ENCODE measurements at regions not wholly inside any gene's neighbourhood (a gene's known extent, or its start where the extent isn't known, plus 50 kb on each side); places are given as distances from the start of the nearest gene placed in this dataset.
A peak's percentile ranks its signal among the peaks of the same experiment; 100 is the strongest.

DNA sequence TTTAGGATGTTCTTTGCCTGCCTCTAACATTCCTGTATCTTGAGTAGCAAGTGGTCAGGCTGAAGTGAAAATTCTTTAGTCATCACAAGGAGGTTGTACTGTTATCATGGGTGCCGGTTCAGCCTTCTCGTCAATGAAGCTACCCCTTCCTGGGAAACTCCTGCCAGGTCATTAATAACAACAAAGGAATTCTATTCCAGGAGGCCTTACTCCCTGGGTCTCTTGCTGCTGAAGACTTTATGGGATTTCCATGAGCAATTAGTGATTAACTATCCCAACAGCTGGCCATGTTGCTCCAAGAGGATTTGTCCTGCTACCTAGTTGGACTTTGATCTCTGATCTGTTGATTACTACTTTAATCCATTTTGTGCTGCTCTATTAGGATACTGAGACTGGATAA is 62.7 kb upstream of the ELOVL5 start:
- H2BK120ac ChIP-seq (ENCODE audit: low read depth, low read length), result no peak overlapping the region
- H2BK20ac ChIP-seq (ENCODE audit: low read depth, low read length), result no peak overlapping the region
- dilution Hi-C loops (cut with HindIII; ENCODE audit: low sequenced_read_pairs, unreplicated experiment) (no loop called here), intact Hi-C loops (cut with micrococcal nuclease) (loop anchor here (2.0 kb wide), 1 partner anchor 239 kb away; no protein-coding TSS in a partner anchor), in situ Hi-C loops (cut with MboI; ENCODE audit: low sequenced_read_pairs) (no loop called here)
- no peak overlapping the region for H3K4me2 ChIP-seq (ENCODE audit: low read depth, low read length)
- H3K56ac ChIP-seq (ENCODE audit: extremely low read depth, insufficient read depth, low read length), result no peak overlapping the region
- no peak overlapping the region for H3K4ac ChIP-seq (ENCODE audit: low read depth, low read length)
- H3K9ac ChIP-seq (ENCODE audit: low read depth, low read length), result no peak overlapping the region
- no peaks in the 10 kb centered on the region for H3K9me1 ChIP-seq (ENCODE audit: insufficient read depth, low read length)
- no peak overlapping the region for H3K23ac ChIP-seq (ENCODE audit: low read depth, low read length)
- no peak overlapping the region for H2AFZ ChIP-seq (replicated peaks; ENCODE audit: low read length, poor library complexity)
- H3K79me1 ChIP-seq (ENCODE audit: low read depth in 1 of 2, low read length in 2 of 2), result no peaks in the 10 kb centered on the region
- H4K8ac ChIP-seq (ENCODE audit: low read depth in 2 of 2, low read length in 2 of 2), result no peak overlapping the region
- H4K5ac ChIP-seq (ENCODE audit: low read depth, low read length), result no peak overlapping the region
- H3K27me3 ChIP-seq (ENCODE audit: control insufficient read depth, insufficient read depth, low read length), result peaks cover 30% of the 10 kb centered on the region
- H2AK5ac ChIP-seq (ENCODE audit: low read depth, low read length), result no peak overlapping the region
- ChIA-PET POLR2A (ENCODE audit: unreplicated experiment) (no interaction called here), CTCF (interaction anchor here (0.6 to 1.9 kb wide), 6 partner anchors 15 to 243 kb away, joined by 3 to 8 read pairs (median 4); no protein-coding TSS in a partner anchor)
- peak; percentile 37 for DNase-seq
- H3K14ac ChIP-seq (replicated peaks; ENCODE audit: low read depth, low read length), result no peak overlapping the region
- H3K27ac ChIP-seq (ENCODE audit: insufficient read depth, low read length), result no peak overlapping the region
- H3K18ac ChIP-seq (ENCODE audit: low read depth, low read length), result no peak overlapping the region
- H2BK15ac ChIP-seq (ENCODE audit: low read depth, low read length), result no peak overlapping the region
- no peak for ATAC-seq (ENCODE audit: low read depth)
- no CpG with 5 or more reads among the region's 2 CpGs for WGBS, 2 experiments (ENCODE audit: extremely low coverage in 2 of 2, insufficient read length in 1 of 2)
- H3K4me1 ChIP-seq (ENCODE audit: control insufficient read depth, insufficient read depth, low read length), result no peaks in the 10 kb centered on the region
- H2BK5ac ChIP-seq (ENCODE audit: low read depth, low read length, poor library complexity, severe bottlenecking), result no peak overlapping the region
- H3K9me3 ChIP-seq (ENCODE audit: control insufficient read depth, insufficient read depth, low read length), result no peaks in the 10 kb centered on the region
- no TSS peak for BruUV-seq (replicated peaks)
- H3K36me3 ChIP-seq (ENCODE audit: control insufficient read depth, insufficient read depth, low read length), result no peaks in the 10 kb centered on the region
- no peak overlapping the region for H3K4me3 ChIP-seq (ENCODE audit: insufficient read depth, low read depth, low read length)
- TF ChIP-seq SMC3 (IDR thresholded peaks at IDR 0.05; ENCODE audit: low read depth, low read length) (no peak), CHD1 (IDR thresholded peaks at IDR 0.05; ENCODE audit: low read depth, low read length) (no peak), POLR2A (IDR thresholded peaks at IDR 0.05; ENCODE audit: low read depth, low read length) (no peak), FOS (IDR thresholded peaks at IDR 0.05; ENCODE audit: low read depth, low read length) (no peak), RAD21 (IDR thresholded peaks at IDR 0.05; ENCODE audit: low read length) (no peak), CEBPB (IDR thresholded peaks at IDR 0.05; ENCODE audit: low read depth, low read length) (no peak), MAFK (IDR thresholded peaks at IDR 0.05; ENCODE audit: low read depth, low read length) (no peak), RFX5 (IDR thresholded peaks at IDR 0.05; ENCODE audit: low read depth, low read length) (no peak), MXI1 (IDR thresholded peaks at IDR 0.05; ENCODE audit: borderline replicate concordance, low read depth, low read length) (no peak)
- TF ChIP-seq, protein P1, sequence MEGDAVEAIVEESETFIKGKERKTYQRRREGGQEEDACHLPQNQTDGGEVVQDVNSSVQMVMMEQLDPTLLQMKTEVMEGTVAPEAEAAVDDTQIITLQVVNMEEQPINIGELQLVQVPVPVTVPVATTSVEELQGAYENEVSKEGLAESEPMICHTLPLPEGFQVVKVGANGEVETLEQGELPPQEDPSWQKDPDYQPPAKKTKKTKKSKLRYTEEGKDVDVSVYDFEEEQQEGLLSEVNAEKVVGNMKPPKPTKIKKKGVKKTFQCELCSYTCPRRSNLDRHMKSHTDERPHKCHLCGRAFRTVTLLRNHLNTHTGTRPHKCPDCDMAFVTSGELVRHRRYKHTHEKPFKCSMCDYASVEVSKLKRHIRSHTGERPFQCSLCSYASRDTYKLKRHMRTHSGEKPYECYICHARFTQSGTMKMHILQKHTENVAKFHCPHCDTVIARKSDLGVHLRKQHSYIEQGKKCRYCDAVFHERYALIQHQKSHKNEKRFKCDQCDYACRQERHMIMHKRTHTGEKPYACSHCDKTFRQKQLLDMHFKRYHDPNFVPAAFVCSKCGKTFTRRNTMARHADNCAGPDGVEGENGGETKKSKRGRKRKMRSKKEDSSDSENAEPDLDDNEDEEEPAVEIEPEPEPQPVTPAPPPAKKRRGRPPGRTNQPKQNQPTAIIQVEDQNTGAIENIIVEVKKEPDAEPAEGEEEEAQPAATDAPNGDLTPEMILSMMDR (conservative IDR thresholded peaks at IDR 0.05; ENCODE audit: low read depth, low read length), result no peak
- TF ChIP-seq, protein P2, sequence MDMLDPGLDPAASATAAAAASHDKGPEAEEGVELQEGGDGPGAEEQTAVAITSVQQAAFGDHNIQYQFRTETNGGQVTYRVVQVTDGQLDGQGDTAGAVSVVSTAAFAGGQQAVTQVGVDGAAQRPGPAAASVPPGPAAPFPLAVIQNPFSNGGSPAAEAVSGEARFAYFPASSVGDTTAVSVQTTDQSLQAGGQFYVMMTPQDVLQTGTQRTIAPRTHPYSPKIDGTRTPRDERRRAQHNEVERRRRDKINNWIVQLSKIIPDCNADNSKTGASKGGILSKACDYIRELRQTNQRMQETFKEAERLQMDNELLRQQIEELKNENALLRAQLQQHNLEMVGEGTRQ (IDR thresholded peaks at IDR 0.05; ENCODE audit: low read depth, low read length), result no peak
- no peak overlapping the region for H4K91ac ChIP-seq (ENCODE audit: insufficient read depth, low read depth, low read length)
- no peaks in the 10 kb centered on the region for H4K20me1 ChIP-seq (ENCODE audit: insufficient read depth, low read length)
- H2AK9ac ChIP-seq (replicated peaks; ENCODE audit: low read depth, low read length, poor library complexity), result no peak overlapping the region
